Urinary bladder (tissue), 3 donors: ENCODE measurements at regions not wholly inside any gene's neighbourhood (a gene's known extent, or its start where the extent isn't known, plus 50 kb on each side); places are given as distances from the start of the nearest gene placed in this dataset.

ENCODE experiments used
- DNase-seq: peaks from one replicate; pipeline ENCODE4 v3.0.0-alpha.2; 2015; ENCODE audit errors: extremely low spot score
- H3K27ac ChIP-seq: one replicate; pipeline ENCODE4 v1.5.1; 2013; ENCODE audit warnings: low read depth, mild to moderate bottlenecking, moderate library complexity
- H3K36me3 ChIP-seq: one replicate; pipeline ENCODE4 v1.6.1; 2013; ENCODE audit warnings: mild to moderate bottlenecking, moderate library complexity; ENCODE audit not compliant: insufficient read depth
- H3K4me1 ChIP-seq: one replicate; pipeline ENCODE4 v1.6.1; 2013; ENCODE audit warnings: mild to moderate bottlenecking, moderate library complexity; ENCODE audit not compliant: insufficient read depth
- H3K4me3 ChIP-seq: one replicate; pipeline ENCODE4 v1.5.1; 2013; ENCODE audit warnings: low read depth, low read length
- WGBS: extraction: QIAGEN DNeasy Blood & Tissue Kit; methylation state at CpG from one replicate; pipeline ENCODE4 v1.1.7; 2013; 5-methylcytosine and 5-hydroxymethylcytosine counted together
- donor health status: healthy with polysubstance abuse.
- donor health status: healthy.

DNA sequence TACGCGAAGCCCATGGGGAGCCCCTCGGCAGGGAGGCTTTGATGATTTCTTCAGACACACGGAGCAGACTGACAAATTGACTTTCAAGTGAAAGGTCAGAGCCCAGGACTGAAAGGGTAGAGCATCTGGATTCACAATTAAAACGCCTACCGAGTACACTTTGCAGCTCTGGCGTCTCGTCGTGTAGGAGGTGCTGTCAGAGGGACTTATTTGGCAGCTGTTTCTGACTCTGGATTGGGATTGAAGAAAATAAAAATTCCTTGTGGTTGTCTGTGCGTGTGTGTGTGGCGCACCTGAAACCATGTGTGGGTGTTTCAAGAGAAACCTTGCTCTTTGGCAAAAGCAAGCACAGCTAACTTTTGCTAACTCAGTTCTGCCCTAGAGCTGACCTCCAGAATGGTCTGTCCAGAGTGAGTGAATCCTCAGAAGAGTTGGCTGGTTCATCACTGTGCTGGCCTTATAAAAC, 348.7 kb downstream of the HLX start:
- no peak overlapping the region for H3K4me3 ChIP-seq
- WGBS, result 43% methylated on average over 11 of the region's 11 CpGs
- no peaks in the 10 kb centered on the region for H3K4me1 ChIP-seq
- DNase-seq, result no peak
- no peak overlapping the region for H3K27ac ChIP-seq
- no peaks in the 10 kb centered on the region for H3K36me3 ChIP-seq

DNA sequence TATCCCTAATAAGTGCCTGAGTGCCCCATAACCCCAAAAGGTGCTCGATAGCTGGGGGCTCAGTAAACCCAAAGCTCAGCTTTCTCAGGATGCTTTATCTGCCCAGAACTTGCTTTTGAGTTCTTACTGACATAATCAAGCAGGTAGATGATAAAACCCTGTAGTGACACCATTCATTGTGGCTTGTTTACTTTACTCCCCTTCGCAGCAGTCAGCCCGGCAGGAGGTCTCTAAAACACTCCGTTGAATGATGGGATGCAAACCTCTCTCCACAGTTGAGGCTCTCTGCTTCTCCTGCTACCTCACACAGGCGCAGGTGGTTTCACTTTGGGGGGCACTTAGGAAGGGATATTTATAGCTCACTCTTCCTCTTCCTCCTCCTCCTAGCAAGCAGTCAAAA, 349.4 kb downstream of the HLX start:
- 39% methylated on average over 5 of the region's 5 CpGs for WGBS
- H3K27ac ChIP-seq, result no peak overlapping the region
- H3K4me1 ChIP-seq, result no peaks in the 10 kb centered on the region
- no peaks in the 10 kb centered on the region for H3K36me3 ChIP-seq
- H3K4me3 ChIP-seq, result no peak overlapping the region
- no peak for DNase-seq

GRCh38 chr1:221230605-221231004, 351.4 kb downstream of the HLX start:
- no peaks in the 10 kb centered on the region for H3K36me3 ChIP-seq
- H3K4me3 ChIP-seq, result no peak overlapping the region
- H3K27ac ChIP-seq, result no peak overlapping the region
- no peak for DNase-seq
- WGBS, result 43% methylated on average over 1 of the region's 1 CpG
- no peaks in the 10 kb centered on the region for H3K4me1 ChIP-seq

DNA sequence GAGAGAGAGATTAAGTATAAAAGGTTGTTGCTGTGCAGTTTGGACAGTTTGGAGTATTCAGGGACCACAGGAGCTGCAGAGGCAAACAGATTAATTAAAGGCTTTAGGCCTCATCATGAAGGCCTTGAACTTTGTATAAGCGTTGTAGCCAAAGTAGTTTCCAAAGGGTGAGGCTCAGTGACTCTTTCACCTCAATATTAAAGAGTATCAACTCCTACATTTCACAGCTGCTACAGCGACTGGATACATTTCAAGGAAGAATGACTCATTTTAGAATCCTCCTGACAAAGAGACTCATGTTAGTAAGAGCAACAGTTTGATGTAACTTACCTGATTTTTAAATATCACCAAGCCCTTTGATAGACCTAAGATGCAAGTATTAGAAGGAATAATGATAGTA, 355.5 kb downstream of the HLX start:
- no peak overlapping the region for H3K4me3 ChIP-seq
- WGBS, result 47% methylated on average over 2 of the region's 2 CpGs
- no peaks in the 10 kb centered on the region for H3K36me3 ChIP-seq
- no peak for DNase-seq
- H3K27ac ChIP-seq, result no peak overlapping the region
- H3K4me1 ChIP-seq, result no peaks in the 10 kb centered on the region

DNA sequence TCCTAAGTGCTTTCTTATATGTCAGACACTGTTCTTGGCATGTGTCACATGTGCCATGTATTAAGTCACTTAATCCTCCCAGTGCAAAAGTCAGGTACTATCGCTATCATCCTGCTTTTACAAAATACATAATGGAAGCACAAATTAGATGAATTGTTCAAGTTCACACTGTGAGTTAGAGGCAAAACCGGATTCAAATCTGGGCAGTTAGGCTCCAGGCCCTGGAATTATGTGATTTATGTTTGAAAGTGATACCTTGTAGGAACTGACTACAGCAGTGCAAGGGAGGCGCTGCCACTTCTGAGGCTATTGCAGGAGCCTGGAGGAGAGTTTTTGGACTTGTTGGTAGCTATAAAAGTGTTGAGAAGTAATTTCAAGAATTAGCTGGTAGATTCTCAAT, 358.3 kb downstream of the HLX start:
- Histone ChIP-seq H3K4me1 (no peaks in the 10 kb centered on the region), H3K27ac (no peak overlapping the region), H3K4me3 (no peak overlapping the region), H3K36me3 (no peaks in the 10 kb centered on the region)
- no peak for DNase-seq
- WGBS, result 94% methylated on average over 3 of the region's 3 CpGs

DNA sequence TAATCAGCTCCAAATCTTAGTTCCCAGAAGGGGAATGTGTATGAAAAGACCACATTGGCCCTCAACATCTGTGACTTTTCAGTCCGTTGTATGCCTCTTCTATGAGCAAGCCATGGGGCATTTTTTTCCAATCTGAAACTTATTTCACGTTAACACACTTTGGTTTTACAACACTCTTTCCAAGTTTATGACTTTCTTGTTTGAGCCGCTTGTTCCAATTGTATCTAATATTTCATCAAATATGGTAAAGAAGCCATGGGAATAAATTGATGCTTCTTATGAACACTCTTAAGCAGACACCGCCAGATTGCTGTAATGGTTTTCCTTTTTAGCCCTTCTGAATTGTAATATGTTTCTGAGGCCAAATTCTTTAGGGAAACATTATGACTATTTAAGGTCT, 359.9 kb downstream of the HLX start:
- H3K4me3 ChIP-seq, result no peak overlapping the region
- 85% methylated on average over 4 of the region's 4 CpGs for whole genome bisulfite sequencing
- no peak for DNase-seq

GRCh38 chr1:221239792-221240191, 360.5 kb downstream of the HLX start:
- H3K27ac ChIP-seq, result no peak overlapping the region
- no peak overlapping the region for H3K4me3 ChIP-seq
- no peak for DNase-seq
- 92% methylated on average over 9 of the region's 9 CpGs for WGBS
- H3K4me1 ChIP-seq, result no peaks in the 10 kb centered on the region
- no peaks in the 10 kb centered on the region for H3K36me3 ChIP-seq

More for the DNA sequence above, 359.9 kb downstream of the HLX start:
- H3K27ac ChIP-seq, result no peak overlapping the region
- H3K4me1 ChIP-seq, result no peaks in the 10 kb centered on the region
- no peaks in the 10 kb centered on the region for H3K36me3 ChIP-seq

GRCh38 chr1:221240690-221241089, 361.4 kb downstream of the HLX start:
- Histone ChIP-seq H3K4me1 (no peaks in the 10 kb centered on the region), H3K4me3 (no peak overlapping the region), H3K36me3 (no peaks in the 10 kb centered on the region), H3K27ac (no peak overlapping the region)
- WGBS, result 49% methylated on average over 1 of the region's 1 CpG
- no peak for DNase-seq

GRCh38 chr1:221241157-221241556, 361.9 kb downstream of the HLX start:
- Histone ChIP-seq H3K4me3 (no peak overlapping the region), H3K36me3 (no peaks in the 10 kb centered on the region), H3K27ac (no peak overlapping the region), H3K4me1 (no peaks in the 10 kb centered on the region)
- DNase-seq, result no peak
- WGBS, result 92% methylated on average over 1 of the region's 1 CpG

DNA sequence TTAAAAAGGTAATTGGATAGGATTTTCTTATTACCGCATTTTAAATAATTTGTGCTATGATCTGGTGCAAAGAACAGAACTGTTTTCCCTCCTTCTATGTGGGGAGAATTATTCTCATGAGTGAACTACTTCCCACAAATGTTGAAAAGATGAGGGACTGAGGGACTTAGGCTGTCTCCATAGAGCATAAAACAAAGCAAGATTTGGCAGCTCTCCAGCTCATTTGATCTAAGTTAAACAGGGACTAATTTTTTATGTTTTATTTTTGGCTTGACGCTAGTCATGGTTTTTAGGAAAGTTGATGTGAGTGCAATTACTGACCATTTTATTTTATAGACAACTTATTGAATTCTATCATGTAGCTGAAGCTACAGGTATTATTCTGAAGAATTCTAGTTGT, 362.3 kb downstream of the HLX start:
- no peaks in the 10 kb centered on the region for H3K36me3 ChIP-seq
- no peak overlapping the region for H3K4me3 ChIP-seq
- no peaks in the 10 kb centered on the region for H3K4me1 ChIP-seq
- DNase-seq, result no peak
- WGBS, result 45% methylated on average over 2 of the region's 2 CpGs
- H3K27ac ChIP-seq, result no peak overlapping the region

DNA sequence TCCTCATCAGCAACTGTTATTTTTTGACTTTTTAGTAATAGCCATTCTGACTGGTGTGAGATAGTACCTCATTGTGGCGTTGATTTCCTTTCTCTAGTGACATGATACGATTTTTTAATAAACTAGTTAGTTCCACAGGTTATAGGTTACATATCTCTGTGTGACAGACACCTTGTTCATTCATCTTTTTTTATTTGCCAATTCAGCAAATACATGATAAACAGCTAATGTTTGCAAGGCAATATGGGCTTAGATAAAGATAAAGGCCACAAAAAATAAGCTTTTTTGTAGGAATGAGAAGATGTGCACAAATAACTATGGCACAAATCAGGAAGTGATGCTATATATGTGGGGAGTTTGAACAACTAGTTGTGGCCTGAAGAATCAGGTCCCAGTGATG, 366.8 kb downstream of the HLX start:
- Histone ChIP-seq H3K36me3 (no peaks in the 10 kb centered on the region), H3K27ac (no peak overlapping the region), H3K4me1 (no peaks in the 10 kb centered on the region), H3K4me3 (no peak overlapping the region)
- WGBS, result 86% methylated on average over 2 of the region's 2 CpGs
- DNase-seq, result no peak

DNA sequence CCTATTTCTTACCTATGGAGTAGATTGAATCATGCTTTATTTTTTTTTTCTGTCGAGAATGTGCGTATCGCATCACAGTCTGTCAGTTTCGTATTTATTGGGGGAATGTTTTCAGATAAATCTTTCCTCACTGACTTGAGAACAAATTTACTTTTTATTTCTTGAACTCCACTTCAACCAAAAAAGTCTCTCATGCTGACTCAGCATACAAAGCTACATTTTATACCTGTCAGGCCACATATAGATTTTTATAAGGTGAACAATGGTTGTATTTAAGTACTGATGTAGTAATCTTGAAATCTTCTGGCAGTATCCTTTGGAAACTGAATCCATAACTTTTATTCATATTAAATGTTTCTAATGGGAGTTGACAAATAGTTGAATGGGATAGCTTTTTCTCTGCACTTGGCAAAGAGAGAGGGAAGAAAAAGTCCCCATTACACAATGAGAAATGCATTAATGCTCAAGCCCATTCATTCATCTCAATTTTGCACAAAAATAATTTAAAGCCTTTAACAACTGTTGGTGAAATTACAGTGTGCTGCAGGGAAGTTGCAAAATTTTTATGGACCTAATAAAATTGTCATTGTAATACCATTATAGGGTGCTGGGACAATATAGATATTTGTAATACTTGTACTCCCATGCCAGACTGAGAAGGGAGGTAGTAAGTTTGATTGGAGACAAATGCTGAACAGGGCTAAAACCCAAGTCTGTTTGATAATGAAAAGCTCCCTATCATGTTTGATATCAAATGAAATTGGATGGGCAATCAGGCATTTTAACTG, 367.6 kb downstream of the HLX start:
- WGBS, result 84% methylated on average over 4 of the region's 4 CpGs
- no peaks in the 10 kb centered on the region for H3K4me1 ChIP-seq
- no peaks in the 10 kb centered on the region for H3K36me3 ChIP-seq
- DNase-seq, result no peak
- H3K27ac ChIP-seq, result no peak overlapping the region
- H3K4me3 ChIP-seq, result no peak overlapping the region

GRCh38 chr1:221251580-221251979, 372.3 kb downstream of the HLX start:
- no peak for DNase-seq
- H3K36me3 ChIP-seq, result no peaks in the 10 kb centered on the region
- H3K4me1 ChIP-seq, result no peaks in the 10 kb centered on the region
- WGBS, result 48% methylated on average over 2 of the region's 2 CpGs
- no peak overlapping the region for H3K4me3 ChIP-seq
- no peak overlapping the region for H3K27ac ChIP-seq

- no peak for DNase-seq
- Histone ChIP-seq H3K27ac (no peak overlapping the region), H3K4me1 (no peaks in the 10 kb centered on the region), H3K36me3 (no peaks in the 10 kb centered on the region), H3K4me3 (no peak overlapping the region)
Measured at GRCh38 chr1:221254813-221255212, 375.6 kb downstream of the HLX start.

GRCh38 chr1:221256773-221257172, 377.5 kb downstream of the HLX start:
- no peak overlapping the region for H3K4me3 ChIP-seq
- DNase-seq, result no peak
- 83% methylated on average over 3 of the region's 3 CpGs for WGBS
- H3K36me3 ChIP-seq, result no peaks in the 10 kb centered on the region
- no peak overlapping the region for H3K27ac ChIP-seq
- H3K4me1 ChIP-seq, result no peaks in the 10 kb centered on the region
